ENCODE measurements at regions not wholly inside any gene's neighbourhood (a gene's known extent, or its start where the extent isn't known, plus 50 kb on each side); places are given as distances from the start of the nearest gene placed in this dataset.

- TF ChIP-seq EP300 (conservative IDR thresholded peaks at IDR 0.05; ENCODE audit: poor library complexity, severe bottlenecking), result no peak
- TF ChIP-seq POLR2AphosphoS5 (IDR thresholded peaks at IDR 0.05), result no peak
- TF ChIP-seq SMC3 (conservative IDR thresholded peaks at IDR 0.05; ENCODE audit: poor library complexity), result no peak
- no peak for TF ChIP-seq REST (IDR thresholded peaks at IDR 0.05; ENCODE audit: borderline replicate concordance)
- TF ChIP-seq RAD21 (conservative IDR thresholded peaks at IDR 0.05), result no peak
- no peak for TF ChIP-seq TAF1 (IDR thresholded peaks at IDR 0.05; ENCODE audit: low read depth)
- TF ChIP-seq EZH2 (IDR thresholded peaks at IDR 0.05; ENCODE audit: borderline replicate concordance, insufficient read depth, low read length, poor library complexity, severe bottlenecking), result no peak
- TF ChIP-seq CTCF (IDR thresholded peaks at IDR 0.05; ENCODE audit: poor library complexity, severe bottlenecking), result no peak
- TF ChIP-seq MXI1 (conservative IDR thresholded peaks at IDR 0.05; ENCODE audit: poor library complexity, severe bottlenecking), result no peak
- no peak overlapping the region for H3K27ac ChIP-seq (ENCODE audit: low read length)
- no peaks in the 10 kb centered on the region for H3K27me3 ChIP-seq (ENCODE audit: insufficient read depth, low read depth, low read length)
- no peaks in the 10 kb centered on the region for H3K36me3 ChIP-seq (ENCODE audit: insufficient read depth, low read length)
- H3K9me3 ChIP-seq (ENCODE audit: low read length), result peaks cover 6% of the 10 kb centered on the region
- H3K79me2 ChIP-seq (replicated peaks; ENCODE audit: insufficient read depth, low read length), result no peaks in the 10 kb centered on the region
- no peaks in the 10 kb centered on the region for H3F3A ChIP-seq (ENCODE audit: insufficient read depth, low read length, poor library complexity, severe bottlenecking)
- H3K4me2 ChIP-seq (ENCODE audit: low read length), result no peak overlapping the region
- H3K9me2 ChIP-seq (ENCODE audit: insufficient read depth, low read length), result no peaks in the 10 kb centered on the region
- H3K4me3 ChIP-seq (ENCODE audit: low read length), result no peak overlapping the region
- no peak overlapping the region for H2AFZ ChIP-seq (ENCODE audit: low read depth, low read length)
- H4K20me1 ChIP-seq (ENCODE audit: insufficient read depth), result no peaks in the 10 kb centered on the region
- H3K9ac ChIP-seq (ENCODE audit: low read length), result no peak overlapping the region
Measured at GRCh38 chr5:98705841-98706240, 67.6 kb upstream of the RGMB start.

DNA sequence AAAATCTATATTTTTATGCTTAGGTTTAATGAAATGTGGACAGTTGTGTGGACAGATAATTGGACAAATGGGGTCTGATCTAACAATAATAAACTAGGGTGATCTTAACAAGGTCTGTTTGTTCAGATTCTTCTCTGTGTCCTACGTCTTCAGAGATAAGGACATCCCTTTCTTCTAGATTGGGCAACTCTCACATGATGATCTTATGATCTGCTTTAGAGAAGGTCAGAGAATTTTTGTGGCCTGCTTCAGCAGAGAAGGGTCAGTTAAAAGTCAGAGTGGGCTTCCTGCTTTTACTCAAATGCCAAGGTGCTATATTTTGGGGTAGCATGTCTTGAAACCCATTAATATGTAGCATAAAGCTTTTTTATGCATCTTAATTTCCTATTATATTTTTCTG, 63.8 kb upstream of the RGMB start:
- no peak overlapping the region for H3K4me2 ChIP-seq (ENCODE audit: low read length)
- no peaks in the 10 kb centered on the region for H3K27me3 ChIP-seq (ENCODE audit: insufficient read depth, low read depth, low read length)
- H2AFZ ChIP-seq (ENCODE audit: low read depth, low read length), result no peak overlapping the region
- no peak overlapping the region for H3K27ac ChIP-seq (ENCODE audit: low read length)
- no peaks in the 10 kb centered on the region for H4K20me1 ChIP-seq (ENCODE audit: insufficient read depth)
- H3K36me3 ChIP-seq (ENCODE audit: insufficient read depth, low read length), result no peaks in the 10 kb centered on the region
- no peaks in the 10 kb centered on the region for H3K9me3 ChIP-seq (ENCODE audit: low read length)
- no peaks in the 10 kb centered on the region for H3K79me2 ChIP-seq (replicated peaks; ENCODE audit: insufficient read depth, low read length)
- no peak overlapping the region for H3K4me3 ChIP-seq (ENCODE audit: low read length)
- H3K9ac ChIP-seq (ENCODE audit: low read length), result no peak overlapping the region
- no peaks in the 10 kb centered on the region for H3F3A ChIP-seq (ENCODE audit: insufficient read depth, low read length, poor library complexity, severe bottlenecking)
- no peak for TF ChIP-seq CTCF (IDR thresholded peaks at IDR 0.05; ENCODE audit: poor library complexity, severe bottlenecking)
- H3K9me2 ChIP-seq (ENCODE audit: insufficient read depth, low read length), result no peaks in the 10 kb centered on the region
